ENCODE measurements at regions not wholly inside any gene's neighbourhood (a gene's known extent, or its start where the extent isn't known, plus 50 kb on each side); places are given as distances from the start of the nearest gene placed in this dataset.
"Not testable (repeated sequence)": the region's sequence is repeated elsewhere in the genome, so short reads cannot be mapped to it uniquely, and the experiment has no call there.

- DNase-seq = no peak
These were observed 298.5 kb upstream of the AADAT start for GRCh38 chr4:170388255-170388654.

- DNase-seq = no peak
These were observed 297.2 kb upstream of the AADAT start for GRCh38 chr4:170386971-170387370.

GRCh38 chr4:170386511-170386910 lies 296.8 kb upstream of the AADAT start:
- DNase-seq = no peak

DNA sequence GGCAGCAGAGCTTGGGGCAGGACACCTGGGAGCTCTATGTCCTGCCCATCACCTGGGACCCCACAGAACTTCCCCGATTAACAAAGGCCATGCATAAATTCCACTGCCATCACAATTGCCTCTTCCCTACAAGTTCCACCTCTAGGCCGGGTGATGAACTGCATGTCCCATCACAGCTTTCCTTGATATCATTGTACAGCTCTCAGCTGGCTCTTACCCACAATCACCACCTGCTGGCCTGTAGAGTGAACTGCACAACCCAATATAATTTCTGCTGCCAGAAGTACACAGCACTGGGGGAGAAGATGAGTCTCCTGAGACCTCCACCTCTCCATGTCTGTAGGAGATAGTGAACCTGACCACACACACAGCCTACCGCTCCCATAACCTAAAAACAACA lies 285.0 kb upstream of the AADAT start:
- DNase-seq = peak; percentile 74

GRCh38 chr4:170348945-170349344 lies 259.2 kb upstream of the AADAT start:
- no peak for DNase-seq

- not testable (repeated sequence) for DNase-seq
These were observed 257.4 kb upstream of the AADAT start for GRCh38 chr4:170347191-170347590.

DNA sequence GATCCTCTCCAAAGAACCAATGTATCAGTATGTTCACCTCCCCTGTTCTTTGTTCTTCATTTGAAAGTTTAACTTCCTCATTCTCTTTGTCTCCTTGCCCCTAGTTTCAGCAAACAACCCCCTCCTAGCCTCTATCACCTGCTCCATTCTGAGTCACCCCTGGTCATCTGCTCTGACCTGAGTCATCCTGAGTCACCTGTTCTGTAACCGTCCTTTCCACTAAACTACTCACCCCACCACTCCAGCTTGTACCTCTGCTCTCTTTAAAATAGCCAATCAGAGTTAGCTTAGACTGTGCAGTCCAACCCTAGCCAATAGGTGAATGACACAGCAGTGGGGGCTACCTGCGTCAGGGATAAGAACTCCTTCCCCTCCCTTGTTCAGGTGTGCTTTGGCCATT lies 249.8 kb upstream of the AADAT start:
- DNase-seq = peak; percentile 52

GRCh38 chr4:170336238-170336775 lies 246.6 kb upstream of the AADAT start:
- DNase-seq = no peak

- no peak for DNase-seq
These were observed 235.8 kb upstream of the AADAT start for GRCh38 chr4:170325599-170325998.

DNA sequence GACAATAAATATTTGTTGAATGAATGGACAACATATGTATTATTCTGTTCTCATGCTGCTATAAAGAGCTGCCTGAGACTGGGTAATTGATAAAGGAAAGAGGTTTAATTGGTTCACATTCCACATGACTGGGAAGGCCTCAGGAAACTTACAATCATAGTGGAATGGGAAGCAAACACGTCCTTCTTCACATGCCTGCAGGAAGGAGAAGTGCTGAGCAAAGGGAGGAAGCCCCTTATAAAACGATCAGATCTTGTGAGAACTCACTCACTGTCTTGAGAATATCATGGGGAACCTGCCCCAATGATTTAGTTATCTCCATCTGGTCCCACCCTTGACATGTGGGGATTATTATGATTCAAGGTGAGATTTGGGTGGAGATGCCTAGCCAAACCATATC lies 233.9 kb upstream of the AADAT start:
- DNase-seq = no peak

GRCh38 chr4:170307182-170307581 lies 217.4 kb upstream of the AADAT start:
- no peak for DNase-seq

DNA sequence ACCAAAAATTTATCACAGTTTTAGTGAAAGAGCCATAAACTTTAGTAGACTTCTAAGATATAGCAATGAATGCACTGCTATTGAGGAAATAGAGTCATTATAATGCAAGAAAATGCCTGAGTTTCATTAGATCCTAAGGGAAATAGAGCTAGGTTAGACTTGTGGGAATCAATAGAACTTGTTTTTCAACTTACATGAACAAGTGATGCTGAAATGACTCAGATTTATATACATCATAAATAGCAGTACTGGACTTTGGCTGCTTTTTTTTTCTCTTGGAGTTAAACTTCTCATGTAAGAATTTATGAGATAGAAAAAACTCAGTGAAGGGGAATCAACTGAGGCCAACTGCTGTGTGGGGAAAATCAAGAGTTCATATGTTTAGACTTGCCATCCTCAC lies 216.5 kb upstream of the AADAT start:
- no peak for DNase-seq

- DNase-seq = no peak
These were observed 215.9 kb upstream of the AADAT start for GRCh38 chr4:170305627-170306026.

GRCh38 chr4:170281027-170281426 lies 191.3 kb upstream of the AADAT start:
- DNase-seq = no peak

DNA sequence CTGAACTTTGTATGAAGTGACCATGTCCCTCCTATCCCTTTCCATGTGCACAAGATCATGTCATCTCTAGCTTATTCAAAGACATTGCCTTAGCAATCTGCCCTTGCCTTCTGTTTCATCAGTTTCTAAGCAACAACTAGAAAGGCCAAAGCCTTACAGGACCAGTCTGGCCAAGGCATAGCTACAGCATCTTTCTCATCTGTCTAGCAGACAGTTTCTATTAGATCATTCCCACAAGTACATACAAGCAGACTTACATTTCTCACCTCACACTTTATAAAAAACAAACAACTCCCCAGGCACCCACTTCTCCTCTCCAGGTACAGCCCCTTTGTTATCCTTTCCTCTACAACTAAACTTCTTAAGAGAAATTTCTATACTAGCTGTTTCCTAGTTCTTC lies 188.7 kb upstream of the AADAT start:
- no peak for DNase-seq

DNA sequence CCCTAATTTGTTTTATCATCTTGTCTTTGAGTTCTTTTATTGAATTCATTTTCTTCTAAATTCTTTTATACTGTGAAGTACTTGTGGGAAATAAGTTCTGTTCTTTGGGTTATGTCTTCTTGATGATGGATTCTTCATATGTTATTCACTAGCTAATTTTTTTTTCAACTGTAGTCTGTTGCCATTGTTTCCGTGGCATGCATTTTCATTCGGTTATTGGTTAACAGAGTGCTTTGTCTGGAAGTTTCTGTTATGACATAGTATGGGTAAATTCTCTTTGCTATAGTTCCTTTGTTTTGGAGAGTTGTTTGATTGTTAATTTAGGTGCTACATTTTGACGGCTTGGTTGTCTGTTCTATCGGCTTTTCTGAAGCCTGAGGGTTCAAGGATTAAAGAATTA lies 184.9 kb upstream of the AADAT start:
- DNase-seq = no peak

DNA sequence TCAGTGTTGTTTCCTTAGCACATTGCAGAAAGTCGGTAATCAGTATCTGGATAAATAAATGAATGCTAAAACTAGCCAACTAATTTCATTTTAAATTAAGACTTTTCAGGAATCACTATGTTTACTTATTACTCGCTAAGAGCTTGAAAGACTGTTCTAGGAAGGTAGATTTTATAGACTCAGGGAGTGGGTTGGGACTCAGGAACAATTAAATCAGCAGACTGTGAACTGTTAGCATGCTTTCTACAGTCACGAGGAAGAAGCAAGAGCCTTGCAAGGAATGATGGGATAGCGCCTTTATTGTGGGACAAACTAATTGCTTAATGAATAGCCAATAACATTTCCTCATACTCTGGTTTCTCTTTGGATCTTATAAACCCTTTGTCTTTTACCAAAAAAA lies 183.2 kb upstream of the AADAT start:
- DNase-seq = no peak

DNA sequence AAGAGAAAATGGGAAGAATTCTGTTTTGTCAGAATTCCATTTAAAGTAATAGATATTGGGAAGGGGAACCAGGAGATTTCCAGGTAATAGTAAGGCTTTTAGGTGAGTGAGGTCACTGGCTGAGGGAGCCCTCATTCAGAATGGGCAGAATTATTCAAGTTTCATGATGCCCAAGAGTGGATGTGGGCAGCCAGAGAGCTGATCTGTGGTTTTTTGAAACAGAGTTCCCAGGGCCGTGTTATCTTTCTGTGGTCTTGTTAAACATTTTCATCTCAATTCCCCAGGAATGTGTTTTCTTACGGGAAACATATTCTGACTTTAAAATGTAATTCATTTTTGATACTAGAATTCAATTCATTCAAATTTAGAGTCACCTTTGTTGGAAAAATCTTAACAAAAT lies 182.0 kb upstream of the AADAT start:
- no peak for DNase-seq

DNA sequence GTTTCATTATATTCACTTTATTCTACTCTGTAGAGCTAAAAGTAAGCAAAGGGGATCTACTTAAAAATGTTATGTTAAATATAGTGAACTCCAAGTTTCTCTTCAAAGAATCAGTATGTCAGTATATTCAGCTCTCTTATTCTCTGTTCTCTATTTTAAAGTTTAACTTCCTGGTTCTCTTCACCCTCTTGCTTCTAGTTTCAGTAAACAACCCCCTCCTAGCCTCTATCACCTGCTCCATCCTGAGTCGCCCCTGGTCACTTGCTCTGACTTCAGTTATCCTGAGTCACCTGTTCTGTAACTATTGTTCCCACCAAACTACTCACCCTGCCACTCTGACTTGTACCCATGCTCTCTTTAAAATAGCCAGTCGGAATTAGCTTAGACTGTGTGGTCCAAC lies 180.9 kb upstream of the AADAT start:
- DNase-seq = no peak

GRCh38 chr4:170269950-170270349 lies 180.2 kb upstream of the AADAT start:
- no peak for DNase-seq

DNA sequence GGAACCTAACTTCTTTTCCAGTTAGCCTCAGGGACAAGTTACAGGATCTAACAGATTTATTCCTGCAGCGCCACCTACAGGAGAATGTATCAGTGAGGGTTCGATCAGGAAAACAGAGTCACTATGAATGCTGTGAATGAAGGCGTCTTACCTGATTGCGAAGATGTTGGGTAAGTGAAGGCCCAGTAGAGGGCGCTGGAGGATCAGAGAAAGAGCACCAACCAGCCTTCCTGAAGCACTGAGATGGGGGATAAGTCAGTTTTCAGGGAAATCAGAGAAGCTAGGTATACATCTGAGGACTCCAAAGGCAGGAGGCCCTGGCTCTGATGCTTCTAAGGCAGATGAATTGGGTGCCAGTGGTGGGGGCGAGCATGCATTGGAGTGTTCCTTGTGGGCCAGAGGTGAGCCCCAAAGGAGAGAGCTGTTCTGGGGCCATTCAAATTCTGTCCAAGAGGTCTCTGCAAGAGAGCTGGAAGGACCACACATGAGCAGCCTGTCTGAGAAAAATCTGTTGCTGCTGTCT lies 169.9 kb upstream of the AADAT start:
- DNase-seq = peak; percentile 97

DNA sequence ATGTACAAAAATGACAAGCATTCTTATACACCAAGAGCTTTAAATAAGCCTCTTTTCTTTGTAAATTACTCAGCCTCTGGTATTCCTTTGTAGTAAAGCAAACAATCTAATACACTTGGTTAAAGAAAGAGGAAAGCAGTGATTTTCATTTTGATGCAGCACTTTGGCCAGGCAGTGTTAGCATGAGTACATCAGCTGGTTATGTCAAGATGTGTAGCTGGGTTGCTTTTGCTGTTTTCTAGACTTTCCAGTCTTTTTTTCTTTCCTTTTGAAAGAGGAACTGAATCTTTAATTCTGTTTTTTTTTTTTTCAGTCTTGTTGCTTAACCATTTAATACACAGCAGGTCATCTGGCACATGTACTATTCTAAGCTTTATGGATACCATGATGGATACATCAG lies 167.1 kb upstream of the AADAT start:
- no peak for DNase-seq

- no peak for DNase-seq
These were observed 158.8 kb upstream of the AADAT start for GRCh38 chr4:170248576-170248975.

DNA sequence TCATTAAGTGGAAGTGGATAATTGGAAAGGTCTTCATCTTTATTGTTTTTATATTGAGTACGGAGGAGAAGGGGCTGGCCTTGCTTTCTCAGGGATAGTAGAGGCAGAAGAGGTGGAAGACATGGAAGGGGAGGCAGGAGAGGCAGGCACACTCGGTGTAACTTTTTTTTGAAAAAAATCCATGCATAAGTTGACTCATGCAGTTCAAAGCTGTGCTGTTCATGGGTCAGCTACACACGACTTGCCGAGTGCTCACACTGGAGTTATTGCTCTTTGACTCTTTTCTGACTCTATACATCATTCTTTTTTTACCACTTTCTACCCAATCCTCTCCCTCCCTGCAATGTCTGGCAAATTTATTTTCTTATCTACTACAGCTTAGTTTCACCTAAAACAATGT lies 158.3 kb upstream of the AADAT start:
- no peak for DNase-seq

GRCh38 chr4:170247596-170247995 lies 157.8 kb upstream of the AADAT start:
- DNase-seq = no peak
